Stimulated activated CD4-positive, alpha-beta T cell treated with anti-CD3 and anti-CD28 coated beads, Interleukin-4, amount 100 ng/mL, for 24 hours (primary cell): ENCODE measurements at regions not wholly inside any gene's neighbourhood (a gene's known extent, or its start where the extent isn't known, plus 50 kb on each side); places are given as distances from the start of the nearest gene placed in this dataset.
"Not testable (repeated sequence)": the region's sequence is repeated elsewhere in the genome, so short reads cannot be mapped to it uniquely, and the experiment has no call there.

Experiments used
- DNase-seq: peaks from one replicate; pipeline ENCODE4 v3.0.0-alpha.2; 2020

GRCh38 chr20:16801919-16802651 lies 53.9 kb downstream of the OTOR start:
- DNase-seq = peak; percentile 57

GRCh38 chr20:16802652-16802935 lies 54.4 kb downstream of the OTOR start:
- DNase-seq = no peak

GRCh38 chr20:16803965-16804792 lies 56.0 kb downstream of the OTOR start:
- peak; percentile 45 for DNase-seq

GRCh38 chr20:16804793-16805187 lies 56.6 kb downstream of the OTOR start:
- DNase-seq = no peak

GRCh38 chr20:16806061-16806460 lies 57.9 kb downstream of the OTOR start:
- DNase-seq = no peak

GRCh38 chr20:16806886-16807285 lies 58.7 kb downstream of the OTOR start:
- no peak for DNase-seq

GRCh38 chr20:16808796-16809195 lies 60.6 kb downstream of the OTOR start:
- no peak for DNase-seq

- no peak for DNase-seq
Observed at GRCh38 chr20:16810216-16810615, 62.1 kb downstream of the OTOR start.

GRCh38 chr20:16816192-16816591 lies 68.0 kb downstream of the OTOR start:
- DNase-seq = no peak

- no peak for DNase-seq
Observed at GRCh38 chr20:16819483-16819882, 71.3 kb downstream of the OTOR start.

- peak; percentile 6 for DNase-seq
Observed at GRCh38 chr20:16821211-16822089, 73.3 kb downstream of the OTOR start.

- DNase-seq = no peak
Observed at GRCh38 chr20:16824664-16825063, 76.5 kb downstream of the OTOR start.

GRCh38 chr20:16828666-16829305 lies 80.6 kb downstream of the OTOR start:
- no peak for DNase-seq

GRCh38 chr20:16835690-16836089 lies 87.5 kb downstream of the OTOR start:
- not testable (repeated sequence) for DNase-seq

GRCh38 chr20:16842486-16843120 lies 94.4 kb downstream of the OTOR start:
- no peak for DNase-seq

GRCh38 chr20:16844406-16844805 lies 96.2 kb downstream of the OTOR start:
- DNase-seq = no peak

- DNase-seq = no peak
Observed at GRCh38 chr20:16846006-16846405, 97.8 kb downstream of the OTOR start.

GRCh38 chr20:16848061-16848460 lies 99.9 kb downstream of the OTOR start:
- DNase-seq = no peak

GRCh38 chr20:16848526-16848925 lies 100.4 kb downstream of the OTOR start:
- no peak for DNase-seq

- DNase-seq = no peak
Observed at GRCh38 chr20:16860914-16861313, 112.8 kb downstream of the OTOR start.

- DNase-seq = no peak
Observed at GRCh38 chr20:16861708-16862107, 113.5 kb downstream of the OTOR start.

- DNase-seq = no peak
Observed at GRCh38 chr20:16863303-16863702, 115.1 kb downstream of the OTOR start.

- DNase-seq = no peak
Observed at GRCh38 chr20:16864069-16864468, 115.9 kb downstream of the OTOR start.
